Chondrocyte (in vitro differentiated cells): ENCODE measurements at regions not wholly inside any gene's neighbourhood (a gene's known extent, or its start where the extent isn't known, plus 50 kb on each side); places are given as distances from the start of the nearest gene placed in this dataset.

Source experiments
- DNase-seq: peaks from one replicate; pipeline ENCODE4 v3.0.0; 2021; ENCODE audit warnings: mixed read lengths, low spot score
- H3K27ac Mint-ChIP-seq: one replicate; pipeline ENCODE4 v1.8.0; 2021; ENCODE audit warnings: mild to moderate bottlenecking, moderate library complexity, mixed read lengths; ENCODE audit not compliant: unreplicated experiment
- H3K27me3 Mint-ChIP-seq: 2 replicates; pipeline ENCODE4 v1.8.0; 2021; ENCODE audit warnings: low read depth, mixed read lengths
- H3K36me3 Mint-ChIP-seq: 2 replicates; pipeline ENCODE4 v1.8.0; 2021; ENCODE audit warnings: low read depth, mixed read lengths
- H3K4me1 Mint-ChIP-seq: 2 replicates; pipeline ENCODE4 v1.8.0; 2021; ENCODE audit warnings: low read depth, mild to moderate bottlenecking, mixed read lengths
- H3K4me3 Mint-ChIP-seq: one replicate; pipeline ENCODE4 v1.8.0; 2021; ENCODE audit warnings: mild to moderate bottlenecking, moderate library complexity, mixed read lengths; ENCODE audit not compliant: unreplicated experiment
- H3K9me3 Mint-ChIP-seq: 2 replicates; pipeline ENCODE4 v1.8.0; 2021; ENCODE audit warnings: low read depth, mixed read lengths
- CTCF ChIP-seq: fragments of 200-600 bp; sonication (generic); IDR thresholded peaks from 2 replicates; pipeline ENCODE4 v1.5.0; 2021; ENCODE audit warnings: antibody characterized with exemption, mild to moderate bottlenecking, moderate library complexity

GRCh38 chr4:85058551-85058950 lies 92.1 kb upstream of the WDFY3 start:
- TF ChIP-seq CTCF = no peak
- DNase-seq = no peak
- Mint-ChIP-seq H3K27me3 (peaks cover 32% of the 10 kb centered on the region), H3K4me1 (no peaks in the 10 kb centered on the region), H3K36me3 (no peaks in the 10 kb centered on the region), H3K27ac (no peak overlapping the region), H3K9me3 (no peaks in the 10 kb centered on the region), H3K4me3 (no peak overlapping the region)

- TF ChIP-seq CTCF = no peak
- Mint-ChIP-seq H3K4me1 (no peaks in the 10 kb centered on the region), H3K27me3 (peaks cover 35% of the 10 kb centered on the region), H3K9me3 (no peaks in the 10 kb centered on the region), H3K36me3 (no peaks in the 10 kb centered on the region), H3K27ac (no peak overlapping the region), H3K4me3 (no peak overlapping the region)
- no peak for DNase-seq
These were observed 95.5 kb upstream of the WDFY3 start for GRCh38 chr4:85061974-85062373.

- no peaks in the 10 kb centered on the region for H3K9me3 Mint-ChIP-seq
- H3K4me1 Mint-ChIP-seq = no peaks in the 10 kb centered on the region
- no peak overlapping the region for H3K27ac Mint-ChIP-seq
- TF ChIP-seq CTCF = no peak
- H3K4me3 Mint-ChIP-seq = no peak overlapping the region
- no peak for DNase-seq
- no peaks in the 10 kb centered on the region for H3K36me3 Mint-ChIP-seq
- peaks cover 35% of the 10 kb centered on the region for H3K27me3 Mint-ChIP-seq
These were observed 96.0 kb upstream of the WDFY3 start for GRCh38 chr4:85062466-85062865.

- TF ChIP-seq CTCF = no peak
- Mint-ChIP-seq H3K27me3 (peaks cover 7% of the 10 kb centered on the region), H3K9me3 (peaks cover 17% of the 10 kb centered on the region), H3K4me3 (no peak overlapping the region), H3K4me1 (no peaks in the 10 kb centered on the region), H3K27ac (no peak overlapping the region), H3K36me3 (no peaks in the 10 kb centered on the region)
- DNase-seq = no peak
These were observed 100.9 kb upstream of the WDFY3 start for GRCh38 chr4:85067342-85067741.

GRCh38 chr4:85078016-85078415 lies 111.5 kb upstream of the WDFY3 start:
- no peak overlapping the region for H3K27ac Mint-ChIP-seq
- no peak overlapping the region for H3K4me3 Mint-ChIP-seq
- no peaks in the 10 kb centered on the region for H3K36me3 Mint-ChIP-seq
- H3K9me3 Mint-ChIP-seq = no peaks in the 10 kb centered on the region
- peaks cover 4% of the 10 kb centered on the region for H3K27me3 Mint-ChIP-seq
- no peak for TF ChIP-seq CTCF
- no peak for DNase-seq
- H3K4me1 Mint-ChIP-seq = no peaks in the 10 kb centered on the region
